GM19035 (cell line): ENCODE measurements at regions not wholly inside any gene's neighbourhood (a gene's known extent, or its start where the extent isn't known, plus 50 kb on each side); places are given as distances from the start of the nearest gene placed in this dataset.
"Not testable (repeated sequence)": the region's sequence is repeated elsewhere in the genome, so short reads cannot be mapped to it uniquely, and the experiment has no call there.

ENCODE experiments used
- ATAC-seq: cut with Tn5 transposase; IDR thresholded peaks from one replicate; pipeline ENCODE4 v1.9.1; 2021; ENCODE audit not compliant: unreplicated experiment

GRCh38 chr2:167844714-167845530 is 402.5 kb downstream of the STK39 start:
- no peak for ATAC-seq

GRCh38 chr2:167843657-167844056 is 403.7 kb downstream of the STK39 start:
- no peak for ATAC-seq

DNA sequence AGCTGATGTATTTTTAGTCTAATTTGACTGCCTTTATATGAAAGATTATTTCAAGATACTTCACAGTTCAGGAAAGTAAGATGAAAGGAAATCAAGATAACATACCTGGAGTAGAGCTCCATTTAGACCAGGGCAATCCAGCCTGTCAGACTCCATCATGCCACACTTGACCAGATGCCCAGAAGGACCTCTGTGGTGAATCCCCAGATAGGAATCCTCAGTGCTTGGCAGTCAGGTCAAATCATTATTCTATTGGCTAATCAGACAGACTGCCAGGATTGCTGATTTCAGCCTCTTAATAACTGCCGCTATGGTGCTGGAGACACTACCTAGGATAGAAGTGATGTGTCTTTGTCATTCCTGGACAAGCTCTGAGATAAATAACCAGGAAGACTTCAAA is 404.2 kb downstream of the STK39 start:
- no peak for ATAC-seq

DNA sequence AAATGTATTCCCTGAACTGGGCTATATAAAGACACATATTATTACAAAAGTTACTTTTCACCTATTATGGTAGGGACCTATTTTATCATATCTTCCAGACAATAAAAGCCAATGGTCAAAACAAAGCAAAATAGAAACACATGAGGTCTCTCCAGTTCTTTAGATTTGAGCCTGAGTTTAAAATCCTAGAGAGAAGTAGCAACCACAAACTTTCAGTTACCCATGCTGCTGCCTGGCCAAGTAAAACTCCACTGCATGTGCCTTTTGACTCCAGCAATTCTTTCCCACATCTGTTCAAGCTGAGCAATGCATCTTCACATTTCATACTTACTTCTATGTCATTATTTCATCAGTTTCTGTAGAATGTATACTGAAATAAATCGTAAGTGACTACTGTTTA is 405.3 kb downstream of the STK39 start:
- ATAC-seq: no peak

DNA sequence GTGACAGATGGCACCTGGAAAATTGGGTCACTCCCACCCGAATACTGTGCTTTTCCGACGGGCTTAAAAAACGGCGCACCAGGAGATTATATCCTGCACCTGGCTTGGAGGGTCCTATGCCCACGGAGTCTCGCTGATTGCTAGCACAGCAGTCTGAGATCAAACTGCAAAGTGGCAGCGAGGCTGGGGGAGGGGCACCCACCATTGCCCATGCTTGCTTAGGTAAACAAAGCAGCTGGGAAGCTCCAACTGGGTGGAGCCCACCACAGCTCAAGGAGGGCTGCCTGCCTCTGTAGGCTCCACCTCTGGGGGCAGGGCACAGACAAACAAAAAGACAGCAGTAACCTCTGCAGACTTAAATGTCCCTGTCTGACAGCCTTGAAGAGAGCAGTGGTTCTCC is 412.1 kb downstream of the STK39 start:
- not testable (repeated sequence) for ATAC-seq

DNA sequence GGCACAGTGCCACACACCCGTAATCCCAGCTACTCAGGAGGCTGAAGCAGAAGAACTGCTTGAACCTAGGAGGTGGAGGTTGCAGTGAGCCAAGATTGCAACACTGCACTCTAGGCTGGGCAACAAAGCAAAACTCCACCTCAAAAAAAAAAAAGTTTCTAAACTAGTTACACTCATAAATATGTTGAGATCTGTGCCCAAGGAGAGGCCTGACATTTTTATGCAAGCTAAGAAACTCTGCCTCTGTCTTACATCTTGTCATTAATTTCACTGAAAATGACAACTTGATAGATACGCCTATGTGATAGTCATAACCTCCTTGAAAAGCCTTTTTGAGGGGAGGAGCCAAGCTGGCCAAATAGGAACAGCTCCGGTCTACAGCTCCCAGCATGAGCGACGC is 412.7 kb downstream of the STK39 start:
- ATAC-seq: no peak

GRCh38 chr2:167833294-167833693 is 414.1 kb downstream of the STK39 start:
- ATAC-seq: no peak

GRCh38 chr2:167832868-167833287 is 414.5 kb downstream of the STK39 start:
- no peak for ATAC-seq

- ATAC-seq: no peak
These were observed 419.9 kb downstream of the STK39 start for GRCh38 chr2:167827352-167828097.

DNA sequence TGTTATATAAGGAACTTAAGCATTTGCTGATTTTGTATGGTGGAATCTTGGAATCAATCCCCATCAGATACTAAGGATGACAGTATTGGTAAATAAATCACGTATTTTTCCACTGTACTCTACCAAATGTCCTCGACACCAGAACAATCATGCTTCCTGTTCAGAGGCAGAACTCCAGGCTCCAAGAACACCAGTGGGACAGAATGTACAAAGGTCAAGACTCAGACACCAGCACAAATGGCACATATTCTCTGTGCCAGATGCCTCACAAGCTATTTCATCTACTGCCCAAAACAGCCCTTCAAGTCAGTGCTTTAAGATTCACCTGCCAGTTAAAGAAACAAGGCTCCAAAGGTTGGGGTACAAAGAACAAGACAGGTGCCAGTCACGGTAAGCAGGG is 420.5 kb downstream of the STK39 start:
- no peak for ATAC-seq

- no peak for ATAC-seq
These were observed 421.7 kb downstream of the STK39 start for GRCh38 chr2:167825664-167826063.

DNA sequence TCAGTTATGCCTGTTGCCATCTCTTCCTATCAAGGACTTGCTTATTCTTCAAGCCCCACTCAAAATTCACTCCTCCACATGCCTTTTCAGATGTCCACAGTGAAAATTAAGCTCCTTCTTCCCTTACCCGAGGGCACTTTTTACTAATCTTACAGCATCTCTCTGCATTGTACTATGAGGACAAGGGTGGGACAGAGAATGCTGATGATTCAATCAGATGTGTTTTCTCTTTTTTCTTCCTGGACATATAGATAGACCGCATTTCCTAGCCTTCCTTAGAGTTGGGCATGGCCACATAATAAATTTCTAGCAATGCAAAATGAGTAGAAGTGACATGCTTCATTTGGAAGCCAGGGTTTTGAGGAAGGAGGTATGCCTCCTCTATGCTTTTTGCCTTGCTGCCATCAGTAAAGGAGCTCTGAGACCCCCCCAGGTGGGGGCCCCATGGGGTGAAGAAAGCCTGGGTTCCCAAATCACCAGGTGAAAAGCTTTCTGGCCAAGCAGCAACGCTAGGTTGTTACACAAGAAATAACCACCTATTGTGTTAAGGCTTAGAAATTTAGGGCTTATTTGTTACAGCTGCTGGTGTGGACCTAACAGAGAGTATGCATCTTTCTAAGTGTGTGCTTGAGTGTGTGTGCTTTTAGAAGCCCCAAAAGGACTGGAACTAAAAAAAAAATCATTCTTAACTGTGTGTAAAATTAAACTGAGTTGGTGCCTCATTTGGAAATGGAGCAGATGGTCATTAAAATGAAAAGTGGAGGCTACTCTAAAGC is 424.5 kb downstream of the STK39 start:
- no peak for ATAC-seq

- no peak for ATAC-seq
These were observed 426.9 kb downstream of the STK39 start for GRCh38 chr2:167820488-167820887.

GRCh38 chr2:167818521-167818920 is 428.9 kb downstream of the STK39 start:
- ATAC-seq: no peak

GRCh38 chr2:167817908-167818307 is 429.5 kb downstream of the STK39 start:
- ATAC-seq: no peak

DNA sequence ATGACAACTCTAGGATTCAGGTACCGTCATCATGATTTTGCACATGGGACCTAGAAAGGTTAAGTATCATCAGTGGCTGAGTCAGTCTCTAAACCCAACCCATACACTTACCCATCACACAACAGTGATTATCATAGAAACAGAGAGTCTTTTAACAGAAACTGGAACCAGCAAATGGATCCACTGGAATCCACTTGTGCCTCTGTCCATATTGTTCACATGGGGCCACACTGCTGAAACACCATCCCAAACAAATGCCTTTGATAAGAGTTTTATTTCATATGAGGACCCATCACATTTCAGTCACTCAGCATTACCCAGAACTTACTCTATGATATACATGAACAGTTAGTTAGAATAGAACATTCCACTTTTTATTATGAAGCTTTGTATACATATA is 430.0 kb downstream of the STK39 start:
- ATAC-seq: no peak

- ATAC-seq: no peak
These were observed 430.5 kb downstream of the STK39 start for GRCh38 chr2:167816874-167817290.

DNA sequence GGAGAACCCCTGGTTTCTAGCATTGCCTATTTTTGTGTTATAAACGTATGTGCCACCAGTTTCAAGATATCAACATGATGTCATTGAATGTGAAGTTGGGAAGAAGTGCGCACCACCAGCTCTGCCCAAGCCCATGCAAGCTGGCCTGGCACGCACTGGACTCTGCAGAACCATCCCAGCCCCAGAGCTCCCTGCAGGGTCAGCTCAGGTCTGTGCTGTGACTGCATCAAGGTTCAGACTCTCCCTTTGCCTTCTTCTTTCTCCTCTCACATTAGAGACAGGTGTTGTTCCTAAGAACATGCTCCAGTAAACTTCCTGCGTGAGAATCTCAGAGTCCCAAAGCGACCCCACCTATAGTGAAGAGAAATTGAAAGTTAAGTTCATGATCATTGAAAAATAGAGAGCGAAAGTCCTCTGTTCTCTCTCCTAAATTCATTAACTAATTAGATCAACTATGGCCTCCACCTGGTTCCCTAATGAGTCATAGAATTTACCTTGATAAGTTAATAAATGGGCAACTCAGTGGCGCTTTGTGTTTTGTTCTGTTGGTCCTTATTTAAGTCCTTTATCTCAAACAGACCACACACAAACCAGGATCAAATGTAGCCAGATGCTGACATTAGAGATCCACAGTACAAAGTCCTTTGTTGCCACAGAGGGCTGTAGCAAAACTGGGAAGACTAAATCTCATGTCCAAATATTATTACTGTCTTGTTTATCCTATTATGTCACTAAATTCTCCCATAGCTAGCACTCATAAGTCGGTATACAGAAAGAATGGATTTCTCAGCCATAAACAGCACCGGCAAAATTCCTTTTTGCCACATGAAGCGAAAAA is 432.3 kb downstream of the STK39 start:
- ATAC-seq: no peak

DNA sequence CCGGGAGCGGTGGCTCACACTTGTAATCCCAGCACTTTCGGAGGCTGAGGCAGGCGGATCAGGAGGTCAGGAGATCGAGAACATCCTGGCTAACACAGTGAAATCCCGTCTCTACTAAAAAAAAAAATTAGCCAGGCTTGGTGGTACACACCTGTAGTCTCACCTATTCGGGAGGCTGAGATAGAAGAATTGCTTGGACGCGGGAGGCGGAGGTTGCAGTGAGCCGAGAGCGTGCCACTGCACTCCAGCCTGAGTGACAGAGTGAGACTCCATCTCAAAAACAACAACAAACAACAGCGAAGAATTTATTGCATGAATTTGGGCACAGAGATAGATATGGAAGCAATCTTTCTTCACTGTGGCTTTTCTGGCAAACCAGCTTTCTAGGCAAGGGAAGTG is 432.9 kb downstream of the STK39 start:
- not testable (repeated sequence) for ATAC-seq

GRCh38 chr2:167809799-167810198 is 437.6 kb downstream of the STK39 start:
- not testable (repeated sequence) for ATAC-seq
